ENCODE measurements at regions not wholly inside any gene's neighbourhood (a gene's known extent, or its start where the extent isn't known, plus 50 kb on each side); places are given as distances from the start of the nearest gene placed in this dataset.

DNA sequence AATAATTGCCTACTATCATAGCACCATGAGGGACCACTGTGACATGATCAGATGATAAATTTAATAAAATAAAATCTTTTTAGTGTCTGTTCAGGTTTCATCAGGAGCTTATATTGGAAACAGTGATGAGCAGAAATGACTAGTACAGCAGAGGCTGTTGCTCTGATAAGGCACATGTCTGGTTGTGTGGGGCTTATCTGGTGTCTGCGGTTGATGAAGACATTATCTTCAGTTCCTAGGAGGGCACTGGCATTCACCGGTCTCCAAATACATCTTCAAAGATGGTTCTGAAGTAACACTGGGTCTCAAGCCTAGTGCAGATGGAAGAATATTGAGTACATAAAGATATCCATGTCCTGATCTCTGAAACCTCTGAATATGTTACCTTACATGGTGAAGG, 125.3 kb downstream of the SUCNR1 start:
- TF ChIP-seq, protein P1, sequence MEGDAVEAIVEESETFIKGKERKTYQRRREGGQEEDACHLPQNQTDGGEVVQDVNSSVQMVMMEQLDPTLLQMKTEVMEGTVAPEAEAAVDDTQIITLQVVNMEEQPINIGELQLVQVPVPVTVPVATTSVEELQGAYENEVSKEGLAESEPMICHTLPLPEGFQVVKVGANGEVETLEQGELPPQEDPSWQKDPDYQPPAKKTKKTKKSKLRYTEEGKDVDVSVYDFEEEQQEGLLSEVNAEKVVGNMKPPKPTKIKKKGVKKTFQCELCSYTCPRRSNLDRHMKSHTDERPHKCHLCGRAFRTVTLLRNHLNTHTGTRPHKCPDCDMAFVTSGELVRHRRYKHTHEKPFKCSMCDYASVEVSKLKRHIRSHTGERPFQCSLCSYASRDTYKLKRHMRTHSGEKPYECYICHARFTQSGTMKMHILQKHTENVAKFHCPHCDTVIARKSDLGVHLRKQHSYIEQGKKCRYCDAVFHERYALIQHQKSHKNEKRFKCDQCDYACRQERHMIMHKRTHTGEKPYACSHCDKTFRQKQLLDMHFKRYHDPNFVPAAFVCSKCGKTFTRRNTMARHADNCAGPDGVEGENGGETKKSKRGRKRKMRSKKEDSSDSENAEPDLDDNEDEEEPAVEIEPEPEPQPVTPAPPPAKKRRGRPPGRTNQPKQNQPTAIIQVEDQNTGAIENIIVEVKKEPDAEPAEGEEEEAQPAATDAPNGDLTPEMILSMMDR (IDR thresholded peaks at IDR 0.05): no peak
- no peak for TF ChIP-seq POLR2AphosphoS5 (IDR thresholded peaks at IDR 0.05)
- TF ChIP-seq EP300 (IDR thresholded peaks at IDR 0.05): no peak
- no peak for TF ChIP-seq POLR2A (IDR thresholded peaks at IDR 0.05)
